SK-N-SH (cell line): ENCODE measurements at regions not wholly inside any gene's neighbourhood (a gene's known extent, or its start where the extent isn't known, plus 50 kb on each side); places are given as distances from the start of the nearest gene placed in this dataset.

Source experiments
- CTCF ChIA-PET: fragments of 300-600, 350-600 bp; formaldehyde crosslinking; extraction: SDS; loops from one replicate; lab custom pipeline; 2021; lab: Yijun Ruan, JAX
- POLR2A ChIA-PET: fragments of 350-600 bp; sonication (Branson Sonifier 250); formaldehyde crosslinking; extraction: SDS; loops from one replicate; lab custom pipeline; 2020; ENCODE audit warnings: antibody characterized with exemption, inconsistent platforms; lab: Yijun Ruan, JAX
- DNase-seq: peaks from one replicate; pipeline ENCODE4 v3.0.0; 2012
- H2AFZ ChIP-seq: fragments of 200-600 bp; sonication (generic); 2 replicates; pipeline ENCODE4 v1.8.1; 2016; ENCODE audit warnings: antibody characterized with exemption, mild to moderate bottlenecking, low read depth
- H3F3A ChIP-seq: fragments of 200-600 bp; sonication (generic); replicated peaks from 2 replicates; pipeline ENCODE3; 2016; ENCODE audit warnings: antibody characterized with exemption, mild to moderate bottlenecking; ENCODE audit not compliant: insufficient read depth
- H3K27ac ChIP-seq, 2 experiments: fragments of 200-500 bp in 1 of 2; fragments of 200-600 bp in 1 of 2; sonication (Bioruptor generic) in 1 of 2; sonication (generic), shearing (Covaris generic) in 1 of 2; 2 replicates each; pipeline versions ENCODE4 v1.5.1 to v1.6.1; 2014 to 2016; ENCODE audit warnings: low read depth in 2 of 2, inconsistent platforms in 1 of 2, low read length in 1 of 2, mild to moderate bottlenecking in 1 of 2, mixed read lengths in 1 of 2
- H3K27me3 ChIP-seq: fragments of 200-600 bp; sonication (generic), shearing (Covaris generic); 2 replicates; pipeline ENCODE4 v1.6.1; 2016; ENCODE audit warnings: mixed run types; ENCODE audit not compliant: insufficient read depth
- H3K36me3 ChIP-seq, 2 experiments: fragments of 200-500 bp in 1 of 2; fragments of 200-600 bp in 1 of 2; sonication (Bioruptor generic) in 1 of 2; sonication (generic) in 1 of 2; replicated peaks in 1 of 2; 2 replicates each; pipeline versions ENCODE3 to v1.5.1; 2014 to 2016; ENCODE audit warnings: low read length in 1 of 2, mild to moderate bottlenecking in 1 of 2; ENCODE audit not compliant: insufficient read depth in 2 of 2, control insufficient read depth in 1 of 2
- H3K4me1 ChIP-seq, 2 experiments: fragments of 200-500 bp in 1 of 2; fragments of 200-600 bp in 1 of 2; sonication (Bioruptor generic) in 1 of 2; sonication (generic), shearing (Covaris generic) in 1 of 2; 2 replicates each; pipeline versions ENCODE4 v1.5.1 to v1.6.1; 2014 to 2016; ENCODE audit warnings: low read depth in 1 of 2, low read length in 1 of 2, mixed run types in 1 of 2; ENCODE audit not compliant: insufficient read depth in 2 of 2, control insufficient read depth in 1 of 2
- H3K4me2 ChIP-seq: fragments of 200-600 bp; sonication (generic), shearing (Covaris generic); 2 replicates; pipeline ENCODE4 v1.6.1; 2017; ENCODE audit warnings: mixed run types
- H3K4me3 ChIP-seq, 2 experiments: fragments of 200-500 bp in 1 of 2; fragments of 200-600 bp in 1 of 2; sonication (Bioruptor generic) in 1 of 2; sonication (generic), shearing (Covaris generic) in 1 of 2; 2 replicates each; pipeline versions ENCODE4 v1.5.1 to v1.8.1; 2014 to 2016; ENCODE audit warnings: low read depth in 2 of 2, inconsistent platforms in 1 of 2, low read length in 1 of 2, mild to moderate bottlenecking in 1 of 2, mixed read lengths in 1 of 2, moderate library complexity in 1 of 2
- H3K79me2 ChIP-seq: fragments of 200-600 bp; sonication (generic); 2 replicates; pipeline ENCODE4 v1.8.1; 2017; ENCODE audit warnings: mild to moderate bottlenecking; ENCODE audit not compliant: insufficient read depth
- H3K9ac ChIP-seq: fragments of 200-600 bp; sonication (generic); 2 replicates; pipeline ENCODE4 v1.6.1; 2017; ENCODE audit warnings: mixed run types
- H3K9me2 ChIP-seq: fragments of 200-600 bp; sonication (generic); 2 replicates; pipeline ENCODE4 v1.6.1; 2017; ENCODE audit warnings: mixed run types
- H3K9me3 ChIP-seq: fragments of 200-600 bp; sonication (generic); 2 replicates; pipeline ENCODE4 v1.6.1; 2017; ENCODE audit warnings: mixed run types, mild to moderate bottlenecking, moderate library complexity
- H4K20me1 ChIP-seq: fragments of 200-600 bp; sonication (generic); 2 replicates; pipeline ENCODE4 v1.6.1; 2017; ENCODE audit warnings: mild to moderate bottlenecking, mixed run types; ENCODE audit not compliant: insufficient read depth
- ELF1 ChIP-seq: IDR thresholded peaks from 2 replicates; pipeline ENCODE4 v1.4.0; 2012
- NFIC ChIP-seq: IDR thresholded peaks from 2 replicates; pipeline ENCODE4 v1.4.0; 2012; ENCODE audit warnings: borderline replicate concordance
- RAD21 ChIP-seq: IDR thresholded peaks from 2 replicates; pipeline ENCODE4 v1.6.1; 2012; ENCODE audit warnings: mild to moderate bottlenecking, low read length
- SMC3 ChIP-seq: IDR thresholded peaks from 2 replicates; pipeline ENCODE4 v1.6.1; 2012; ENCODE audit warnings: low read depth, low read length, improper control_type of control experiment
- WGBS: methylation state at CpG from one replicate; pipeline ENCODE4 v1.1.6; 2017; ENCODE audit warnings: low lambda C conversion rate; 5-methylcytosine and 5-hydroxymethylcytosine counted together
- TF ChIP-seq, protein P1 (sequence below): fragments of 200-600 bp; sonication (generic); IDR thresholded peaks from 2 replicates; pipeline ENCODE4 v1.6.1; 2017; ENCODE audit warnings: antibody characterized with exemption, mild to moderate bottlenecking, moderate library complexity
- TF ChIP-seq, protein P2 (sequence below): IDR thresholded peaks from 2 replicates; pipeline ENCODE4 v1.6.1; 2012; ENCODE audit warnings: mild to moderate bottlenecking, low read depth, low read length, moderate library complexity

GRCh38 chr5:165029099-165029870 is 1523.9 kb downstream of the MAT2B start:
- Histone ChIP-seq H2AFZ (no peak overlapping the region), H3K4me3 (no peak overlapping the region), H3K79me2 (no peaks in the 10 kb centered on the region), H3K9me2 (no peaks in the 10 kb centered on the region), H3K4me2 (no peak overlapping the region), H3K9ac (no peak overlapping the region), H3F3A (no peaks in the 10 kb centered on the region), H3K4me1 (peaks cover 0 to 4% of the 10 kb centered on the region in 2 experiments; a peak in 1 of 4 replicates), H3K27me3 (no peaks in the 10 kb centered on the region), H3K9me3 (no peaks in the 10 kb centered on the region), H3K27ac (no peak overlapping the region), H3K36me3 (no peaks in the 10 kb centered on the region)
- peak; percentile 10 for DNase-seq
- CTCF ChIA-PET, result no interaction called here
- WGBS, result 31% methylated on average over 3 of the region's 3 CpGs
- POLR2A ChIA-PET, result no interaction called here
- TF ChIP-seq, protein P1, sequence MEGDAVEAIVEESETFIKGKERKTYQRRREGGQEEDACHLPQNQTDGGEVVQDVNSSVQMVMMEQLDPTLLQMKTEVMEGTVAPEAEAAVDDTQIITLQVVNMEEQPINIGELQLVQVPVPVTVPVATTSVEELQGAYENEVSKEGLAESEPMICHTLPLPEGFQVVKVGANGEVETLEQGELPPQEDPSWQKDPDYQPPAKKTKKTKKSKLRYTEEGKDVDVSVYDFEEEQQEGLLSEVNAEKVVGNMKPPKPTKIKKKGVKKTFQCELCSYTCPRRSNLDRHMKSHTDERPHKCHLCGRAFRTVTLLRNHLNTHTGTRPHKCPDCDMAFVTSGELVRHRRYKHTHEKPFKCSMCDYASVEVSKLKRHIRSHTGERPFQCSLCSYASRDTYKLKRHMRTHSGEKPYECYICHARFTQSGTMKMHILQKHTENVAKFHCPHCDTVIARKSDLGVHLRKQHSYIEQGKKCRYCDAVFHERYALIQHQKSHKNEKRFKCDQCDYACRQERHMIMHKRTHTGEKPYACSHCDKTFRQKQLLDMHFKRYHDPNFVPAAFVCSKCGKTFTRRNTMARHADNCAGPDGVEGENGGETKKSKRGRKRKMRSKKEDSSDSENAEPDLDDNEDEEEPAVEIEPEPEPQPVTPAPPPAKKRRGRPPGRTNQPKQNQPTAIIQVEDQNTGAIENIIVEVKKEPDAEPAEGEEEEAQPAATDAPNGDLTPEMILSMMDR, result peak; percentile 18; the same call in 1 of the 2 replicates
- TF ChIP-seq ELF1, result no peak
- peak; percentile 18; the same call in 1 of the 2 replicates for TF ChIP-seq SMC3
- TF ChIP-seq RAD21, result peak; percentile 47
- TF ChIP-seq, all 33 proteins: peak for 3
- no peaks in the 10 kb centered on the region for H4K20me1 ChIP-seq

DNA sequence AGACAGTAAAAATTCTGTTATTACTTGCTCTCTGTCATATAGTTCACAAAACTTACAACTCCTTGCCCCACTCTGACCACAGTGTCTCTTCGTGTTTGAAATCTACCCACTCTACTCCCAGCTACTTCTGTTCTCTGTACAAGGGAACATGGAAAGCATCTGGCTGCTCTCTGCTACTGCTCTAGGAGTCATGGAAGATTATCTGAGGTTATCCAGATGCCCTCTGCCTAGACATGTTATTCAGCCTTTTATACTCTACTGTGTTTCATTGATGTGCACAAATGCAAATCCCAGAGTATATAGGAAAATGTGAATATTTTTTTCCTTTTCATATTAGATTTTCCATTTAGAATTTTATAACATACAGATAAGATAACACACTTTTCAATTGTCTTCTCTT is 1525.6 kb downstream of the MAT2B start:
- no peaks in the 10 kb centered on the region for H4K20me1 ChIP-seq
- H3K4me2 ChIP-seq, result no peak overlapping the region
- H3K9me3 ChIP-seq, result no peaks in the 10 kb centered on the region
- no peaks in the 10 kb centered on the region for H3K36me3 ChIP-seq
- H3K9ac ChIP-seq, result no peak overlapping the region
- no peak overlapping the region for H3K4me3 ChIP-seq
- H3K9me2 ChIP-seq, result no peaks in the 10 kb centered on the region
- POLR2A ChIA-PET, result no interaction called here
- H2AFZ ChIP-seq, result no peak overlapping the region
- no peaks in the 10 kb centered on the region for H3F3A ChIP-seq
- no peak for TF ChIP-seq NFIC
- TF ChIP-seq, protein P2, sequence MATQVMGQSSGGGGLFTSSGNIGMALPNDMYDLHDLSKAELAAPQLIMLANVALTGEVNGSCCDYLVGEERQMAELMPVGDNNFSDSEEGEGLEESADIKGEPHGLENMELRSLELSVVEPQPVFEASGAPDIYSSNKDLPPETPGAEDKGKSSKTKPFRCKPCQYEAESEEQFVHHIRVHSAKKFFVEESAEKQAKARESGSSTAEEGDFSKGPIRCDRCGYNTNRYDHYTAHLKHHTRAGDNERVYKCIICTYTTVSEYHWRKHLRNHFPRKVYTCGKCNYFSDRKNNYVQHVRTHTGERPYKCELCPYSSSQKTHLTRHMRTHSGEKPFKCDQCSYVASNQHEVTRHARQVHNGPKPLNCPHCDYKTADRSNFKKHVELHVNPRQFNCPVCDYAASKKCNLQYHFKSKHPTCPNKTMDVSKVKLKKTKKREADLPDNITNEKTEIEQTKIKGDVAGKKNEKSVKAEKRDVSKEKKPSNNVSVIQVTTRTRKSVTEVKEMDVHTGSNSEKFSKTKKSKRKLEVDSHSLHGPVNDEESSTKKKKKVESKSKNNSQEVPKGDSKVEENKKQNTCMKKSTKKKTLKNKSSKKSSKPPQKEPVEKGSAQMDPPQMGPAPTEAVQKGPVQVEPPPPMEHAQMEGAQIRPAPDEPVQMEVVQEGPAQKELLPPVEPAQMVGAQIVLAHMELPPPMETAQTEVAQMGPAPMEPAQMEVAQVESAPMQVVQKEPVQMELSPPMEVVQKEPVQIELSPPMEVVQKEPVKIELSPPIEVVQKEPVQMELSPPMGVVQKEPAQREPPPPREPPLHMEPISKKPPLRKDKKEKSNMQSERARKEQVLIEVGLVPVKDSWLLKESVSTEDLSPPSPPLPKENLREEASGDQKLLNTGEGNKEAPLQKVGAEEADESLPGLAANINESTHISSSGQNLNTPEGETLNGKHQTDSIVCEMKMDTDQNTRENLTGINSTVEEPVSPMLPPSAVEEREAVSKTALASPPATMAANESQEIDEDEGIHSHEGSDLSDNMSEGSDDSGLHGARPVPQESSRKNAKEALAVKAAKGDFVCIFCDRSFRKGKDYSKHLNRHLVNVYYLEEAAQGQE, result no peak
- 21% methylated on average over 1 of the region's 1 CpG for WGBS
- H3K79me2 ChIP-seq, result no peaks in the 10 kb centered on the region
- H3K27me3 ChIP-seq, result no peaks in the 10 kb centered on the region
- peaks cover 0 to 4% of the 10 kb centered on the region in 2 experiments; a peak in 1 of 4 replicates for H3K4me1 ChIP-seq
- CTCF ChIA-PET, result interaction anchor here (1.1 kb wide), 1 partner anchor 11 kb away, joined by 4 read pairs; no protein-coding TSS in a partner anchor
- peak; percentile 12 for DNase-seq
- no peak overlapping the region for H3K27ac ChIP-seq
